ENCODE measurements at regions not wholly inside any gene's neighbourhood (a gene's known extent, or its start where the extent isn't known, plus 50 kb on each side); places are given as distances from the start of the nearest gene placed in this dataset.
"Not testable (repeated sequence)": the region's sequence is repeated elsewhere in the genome, so short reads cannot be mapped to it uniquely, and the experiment has no call there.

DNA sequence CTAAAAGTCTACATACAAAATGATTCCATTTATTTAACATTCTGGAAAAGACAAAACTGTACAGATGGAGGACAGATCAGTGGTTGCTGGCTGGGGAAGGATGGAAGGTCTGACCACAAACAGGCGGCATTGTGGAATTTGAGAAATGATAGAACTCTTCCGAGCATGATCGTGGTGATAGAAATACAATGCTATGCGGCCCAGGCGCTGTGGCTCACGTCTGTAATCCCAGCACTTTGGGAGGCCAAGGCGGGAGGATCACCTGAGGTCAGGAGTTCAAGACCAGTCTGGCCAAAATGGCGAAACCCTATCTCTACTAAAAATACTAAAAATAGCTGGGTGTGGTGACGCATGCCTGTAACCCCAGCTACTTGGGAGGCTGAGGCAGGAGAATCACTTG lies 264.6 kb downstream of the ARHGAP12 start:
- TF ChIP-seq, protein P1, sequence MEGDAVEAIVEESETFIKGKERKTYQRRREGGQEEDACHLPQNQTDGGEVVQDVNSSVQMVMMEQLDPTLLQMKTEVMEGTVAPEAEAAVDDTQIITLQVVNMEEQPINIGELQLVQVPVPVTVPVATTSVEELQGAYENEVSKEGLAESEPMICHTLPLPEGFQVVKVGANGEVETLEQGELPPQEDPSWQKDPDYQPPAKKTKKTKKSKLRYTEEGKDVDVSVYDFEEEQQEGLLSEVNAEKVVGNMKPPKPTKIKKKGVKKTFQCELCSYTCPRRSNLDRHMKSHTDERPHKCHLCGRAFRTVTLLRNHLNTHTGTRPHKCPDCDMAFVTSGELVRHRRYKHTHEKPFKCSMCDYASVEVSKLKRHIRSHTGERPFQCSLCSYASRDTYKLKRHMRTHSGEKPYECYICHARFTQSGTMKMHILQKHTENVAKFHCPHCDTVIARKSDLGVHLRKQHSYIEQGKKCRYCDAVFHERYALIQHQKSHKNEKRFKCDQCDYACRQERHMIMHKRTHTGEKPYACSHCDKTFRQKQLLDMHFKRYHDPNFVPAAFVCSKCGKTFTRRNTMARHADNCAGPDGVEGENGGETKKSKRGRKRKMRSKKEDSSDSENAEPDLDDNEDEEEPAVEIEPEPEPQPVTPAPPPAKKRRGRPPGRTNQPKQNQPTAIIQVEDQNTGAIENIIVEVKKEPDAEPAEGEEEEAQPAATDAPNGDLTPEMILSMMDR (IDR thresholded peaks at IDR 0.05) = not testable (repeated sequence)
- not testable (repeated sequence) for TF ChIP-seq POLR2A (IDR thresholded peaks at IDR 0.05)
